ENCODE measurements at regions not wholly inside any gene's neighbourhood (a gene's known extent, or its start where the extent isn't known, plus 50 kb on each side); places are given as distances from the start of the nearest gene placed in this dataset.

- H3K4me1 Mint-ChIP-seq: peaks cover 7% of the 10 kb centered on the region
- no peaks in the 10 kb centered on the region for H3K27me3 Mint-ChIP-seq
- DNase-seq (ENCODE audit: low spot score in 2 of 2) (no peak), ATAC-seq (replicated peaks; ENCODE audit: extremely low read depth, poor library complexity, severe bottlenecking) (no peak)
- H3K27ac Mint-ChIP-seq (ENCODE audit: low read depth): no peak overlapping the region
- no peaks in the 10 kb centered on the region for H3K36me3 Mint-ChIP-seq (ENCODE audit: insufficient read depth)
- H3K9me3 Mint-ChIP-seq: no peaks in the 10 kb centered on the region
- H3K4me3 Mint-ChIP-seq: no peak overlapping the region
These were observed 148.0 kb upstream of the DMAC1 start for GRCh38 chr9:7947577-7947976.

- Mint-ChIP-seq H3K36me3 (ENCODE audit: insufficient read depth) (peaks cover 2% of the 10 kb centered on the region), H3K4me1 (peaks cover 7% of the 10 kb centered on the region), H3K27ac (ENCODE audit: low read depth) (no peak overlapping the region), H3K4me3 (no peak overlapping the region), H3K27me3 (no peaks in the 10 kb centered on the region), H3K9me3 (no peaks in the 10 kb centered on the region)
- ATAC-seq (replicated peaks; ENCODE audit: extremely low read depth, poor library complexity, severe bottlenecking) (no peak), DNase-seq (ENCODE audit: low spot score in 2 of 2) (no peak)
These were observed 146.9 kb upstream of the DMAC1 start for GRCh38 chr9:7946458-7946857.

GRCh38 chr9:7944572-7944971, 145.0 kb upstream of the DMAC1 start:
- H3K4me1 Mint-ChIP-seq: peaks cover 7% of the 10 kb centered on the region

GRCh38 chr9:7937761-7938491, 138.3 kb upstream of the DMAC1 start:
- no peak overlapping the region for H3K27ac Mint-ChIP-seq (ENCODE audit: low read depth)
- H3K4me3 Mint-ChIP-seq: no peak overlapping the region
- ATAC-seq (replicated peaks; ENCODE audit: extremely low read depth, poor library complexity, severe bottlenecking) (no peak), DNase-seq (ENCODE audit: low spot score in 2 of 2) (no peak)
- H3K36me3 Mint-ChIP-seq (ENCODE audit: insufficient read depth): peaks cover 2% of the 10 kb centered on the region
- H3K4me1 Mint-ChIP-seq: peaks cover 14% of the 10 kb centered on the region
- peaks cover 6% of the 10 kb centered on the region for H3K9me3 Mint-ChIP-seq
- no peaks in the 10 kb centered on the region for H3K27me3 Mint-ChIP-seq

More at GRCh38 chr9:7944572-7944971, 145.0 kb upstream of the DMAC1 start:
- Mint-ChIP-seq H3K9me3 (peaks cover 6% of the 10 kb centered on the region), H3K4me3 (no peak overlapping the region), H3K27ac (ENCODE audit: low read depth) (no peak overlapping the region), H3K27me3 (no peaks in the 10 kb centered on the region), H3K36me3 (ENCODE audit: insufficient read depth) (peaks cover 2% of the 10 kb centered on the region)
- no peak for DNase-seq (ENCODE audit: low spot score in 2 of 2)
- ATAC-seq (replicated peaks; ENCODE audit: extremely low read depth, poor library complexity, severe bottlenecking): peak; percentile 28

GRCh38 chr9:7936996-7937395, 137.4 kb upstream of the DMAC1 start:
- H3K27me3 Mint-ChIP-seq: no peaks in the 10 kb centered on the region
- DNase-seq (ENCODE audit: low spot score in 2 of 2): no peak
- H3K9me3 Mint-ChIP-seq: peaks cover 6% of the 10 kb centered on the region
- H3K4me3 Mint-ChIP-seq: no peak overlapping the region
- peaks cover 2% of the 10 kb centered on the region for H3K36me3 Mint-ChIP-seq (ENCODE audit: insufficient read depth)
- peaks cover 14% of the 10 kb centered on the region for H3K4me1 Mint-ChIP-seq
- H3K27ac Mint-ChIP-seq (ENCODE audit: low read depth): no peak overlapping the region
- ATAC-seq (replicated peaks; ENCODE audit: extremely low read depth, poor library complexity, severe bottlenecking): no peak

- ATAC-seq (replicated peaks; ENCODE audit: extremely low read depth, poor library complexity, severe bottlenecking) (no peak), DNase-seq (ENCODE audit: low spot score in 2 of 2) (no peak)
- H3K36me3 Mint-ChIP-seq (ENCODE audit: insufficient read depth): no peaks in the 10 kb centered on the region
- H3K4me3 Mint-ChIP-seq: peak overlapping the region; percentile 68
- peak overlapping the region; percentile 90 for H3K27ac Mint-ChIP-seq (ENCODE audit: low read depth)
- H3K9me3 Mint-ChIP-seq: peaks cover 6% of the 10 kb centered on the region
- peaks cover 14% of the 10 kb centered on the region for H3K4me1 Mint-ChIP-seq
- no peaks in the 10 kb centered on the region for H3K27me3 Mint-ChIP-seq
These were observed 136.6 kb upstream of the DMAC1 start for GRCh38 chr9:7936163-7936562.

- DNase-seq (ENCODE audit: low spot score in 2 of 2) (no peak), ATAC-seq (replicated peaks; ENCODE audit: extremely low read depth, poor library complexity, severe bottlenecking) (peak; percentile 99)
- H3K36me3 Mint-ChIP-seq (ENCODE audit: insufficient read depth): no peaks in the 10 kb centered on the region
- peak overlapping the region; percentile 68 for H3K4me3 Mint-ChIP-seq
- H3K27ac Mint-ChIP-seq (ENCODE audit: low read depth): peak overlapping the region; percentile 90
- H3K4me1 Mint-ChIP-seq: peaks cover 14% of the 10 kb centered on the region
- H3K27me3 Mint-ChIP-seq: no peaks in the 10 kb centered on the region
- peaks cover 6% of the 10 kb centered on the region for H3K9me3 Mint-ChIP-seq
These were observed 136.1 kb upstream of the DMAC1 start for GRCh38 chr9:7935681-7936080.

- Mint-ChIP-seq H3K4me1 (peaks cover 14% of the 10 kb centered on the region), H3K27me3 (no peaks in the 10 kb centered on the region), H3K36me3 (ENCODE audit: insufficient read depth) (no peaks in the 10 kb centered on the region), H3K4me3 (no peak overlapping the region), H3K27ac (ENCODE audit: low read depth) (no peak overlapping the region), H3K9me3 (no peaks in the 10 kb centered on the region)
- ATAC-seq (replicated peaks; ENCODE audit: extremely low read depth, poor library complexity, severe bottlenecking) (no peak), DNase-seq (ENCODE audit: low spot score in 2 of 2) (no peak)
These were observed 133.2 kb upstream of the DMAC1 start for GRCh38 chr9:7932767-7933166.

- Mint-ChIP-seq H3K4me3 (no peak overlapping the region), H3K36me3 (ENCODE audit: insufficient read depth) (peaks cover 2% of the 10 kb centered on the region), H3K4me1 (peaks cover 4% of the 10 kb centered on the region), H3K27ac (ENCODE audit: low read depth) (no peak overlapping the region), H3K27me3 (no peaks in the 10 kb centered on the region), H3K9me3 (no peaks in the 10 kb centered on the region)
- DNase-seq (ENCODE audit: low spot score in 2 of 2) (no peak), ATAC-seq (replicated peaks; ENCODE audit: extremely low read depth, poor library complexity, severe bottlenecking) (no peak)
These were observed 131.0 kb upstream of the DMAC1 start for GRCh38 chr9:7930613-7931012.

- no peaks in the 10 kb centered on the region for H3K27me3 Mint-ChIP-seq
- no peaks in the 10 kb centered on the region for H3K9me3 Mint-ChIP-seq
- H3K4me3 Mint-ChIP-seq: no peak overlapping the region
- peaks cover 1% of the 10 kb centered on the region for H3K36me3 Mint-ChIP-seq (ENCODE audit: insufficient read depth)
- no peak for ATAC-seq (replicated peaks; ENCODE audit: extremely low read depth, poor library complexity, severe bottlenecking)
- no peak for DNase-seq (ENCODE audit: low spot score in 2 of 2)
- H3K4me1 Mint-ChIP-seq: no peaks in the 10 kb centered on the region
- no peak overlapping the region for H3K27ac Mint-ChIP-seq (ENCODE audit: low read depth)
These were observed 122.1 kb upstream of the DMAC1 start for GRCh38 chr9:7921545-7922197.

GRCh38 chr9:7912037-7912535, 112.5 kb upstream of the DMAC1 start:
- H3K27ac Mint-ChIP-seq (ENCODE audit: low read depth): peak overlapping the region; percentile 79
- no peaks in the 10 kb centered on the region for H3K9me3 Mint-ChIP-seq
- no peaks in the 10 kb centered on the region for H3K4me1 Mint-ChIP-seq
- ATAC-seq (replicated peaks; ENCODE audit: extremely low read depth, poor library complexity, severe bottlenecking) (no peak), DNase-seq (ENCODE audit: low spot score in 2 of 2) (no peak)
- H3K27me3 Mint-ChIP-seq: no peaks in the 10 kb centered on the region
- no peak overlapping the region for H3K4me3 Mint-ChIP-seq
- peaks cover 2% of the 10 kb centered on the region for H3K36me3 Mint-ChIP-seq (ENCODE audit: insufficient read depth)

- H3K4me3 Mint-ChIP-seq: no peak overlapping the region
- H3K36me3 Mint-ChIP-seq (ENCODE audit: insufficient read depth): peaks cover 2% of the 10 kb centered on the region
- DNase-seq (ENCODE audit: low spot score in 2 of 2) (no peak), ATAC-seq (replicated peaks; ENCODE audit: extremely low read depth, poor library complexity, severe bottlenecking) (no peak)
- H3K27me3 Mint-ChIP-seq: no peaks in the 10 kb centered on the region
- H3K27ac Mint-ChIP-seq (ENCODE audit: low read depth): no peak overlapping the region
- H3K4me1 Mint-ChIP-seq: no peaks in the 10 kb centered on the region
- H3K9me3 Mint-ChIP-seq: no peaks in the 10 kb centered on the region
These were observed 110.9 kb upstream of the DMAC1 start for GRCh38 chr9:7910426-7911020.

- H3K4me3 Mint-ChIP-seq: no peak overlapping the region
- no peak for DNase-seq (ENCODE audit: low spot score in 2 of 2)
These were observed 110.0 kb upstream of the DMAC1 start for GRCh38 chr9:7909537-7909936.

More at GRCh38 chr9:7909537-7909936, 110.0 kb upstream of the DMAC1 start:
- Mint-ChIP-seq H3K27ac (ENCODE audit: low read depth) (no peak overlapping the region), H3K36me3 (ENCODE audit: insufficient read depth) (peaks cover 2% of the 10 kb centered on the region), H3K4me1 (no peaks in the 10 kb centered on the region), H3K27me3 (no peaks in the 10 kb centered on the region), H3K9me3 (no peaks in the 10 kb centered on the region)
- no peak for ATAC-seq (replicated peaks; ENCODE audit: extremely low read depth, poor library complexity, severe bottlenecking)

Data from central memory CD8-positive, alpha-beta T cell (primary cell).